CD4-positive, alpha-beta T cell treated with Interleukin-6 for 4 hours (primary cell): ENCODE measurements at regions not wholly inside any gene's neighbourhood (a gene's known extent, or its start where the extent isn't known, plus 50 kb on each side); places are given as distances from the start of the nearest gene placed in this dataset.

Source experiments
- DNase-seq: peaks from one replicate; pipeline ENCODE4 v3.0.0-alpha.2; 2020; ENCODE audit warnings: mixed read lengths

DNA sequence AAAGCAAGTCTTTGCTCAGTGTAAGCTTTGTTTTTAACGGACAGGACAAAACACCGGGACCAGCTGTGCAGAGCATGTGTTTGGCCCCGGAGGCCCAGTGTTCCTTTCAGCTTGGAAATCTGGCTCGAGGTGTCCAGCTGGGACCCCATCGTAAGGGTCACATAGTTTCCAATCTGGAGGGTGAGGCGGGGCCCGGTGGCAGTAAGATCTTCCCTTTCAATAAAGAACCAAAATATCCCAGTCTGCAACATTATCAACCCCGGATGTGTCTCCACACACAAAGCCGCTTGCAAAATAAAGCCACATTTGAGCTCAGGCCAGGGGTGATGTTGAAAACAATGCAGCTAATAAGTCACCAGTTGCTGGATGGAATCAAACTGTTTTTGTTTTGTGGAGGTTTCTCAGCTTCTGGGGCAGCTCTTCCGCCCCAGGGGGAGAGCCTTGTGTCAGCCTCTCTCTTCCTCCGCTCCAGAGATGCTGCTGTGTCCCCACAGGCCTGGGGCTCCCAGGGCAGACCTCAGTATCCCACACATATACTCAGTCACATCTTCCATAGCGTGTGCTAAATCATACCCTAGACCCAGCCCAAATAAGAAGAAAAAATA lies 138.6 kb upstream of the GLI2 start:
- no peak for DNase-seq

DNA sequence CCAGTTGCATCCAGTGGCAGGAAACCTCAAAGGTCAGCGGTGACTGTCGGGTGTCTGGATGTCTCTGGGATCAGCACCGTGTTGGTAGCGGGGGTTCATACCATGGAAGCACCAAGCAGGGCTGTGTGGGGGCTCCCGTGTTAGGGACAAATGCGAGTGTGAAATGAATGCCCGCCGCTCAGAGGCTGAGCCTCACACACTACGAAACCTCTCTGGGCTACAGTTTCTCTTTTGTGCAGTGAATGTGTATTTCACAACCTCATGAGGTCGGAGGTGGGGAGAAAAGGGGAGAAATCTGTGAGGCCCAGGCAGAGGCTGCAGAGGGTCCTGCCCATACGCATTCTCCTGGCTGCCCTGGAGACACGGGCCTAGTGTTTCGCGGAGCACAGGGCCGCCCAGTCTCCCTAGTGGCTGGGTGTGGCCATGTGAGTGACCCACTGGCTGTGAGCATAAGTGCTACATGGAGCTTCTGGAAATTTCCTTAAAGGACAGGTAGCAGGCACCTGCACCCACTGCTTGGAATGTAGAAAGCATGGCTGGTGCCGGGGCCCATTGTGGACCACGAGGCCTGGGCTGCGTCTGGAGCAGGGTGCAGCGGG lies 138.0 kb upstream of the GLI2 start:
- DNase-seq: no peak

DNA sequence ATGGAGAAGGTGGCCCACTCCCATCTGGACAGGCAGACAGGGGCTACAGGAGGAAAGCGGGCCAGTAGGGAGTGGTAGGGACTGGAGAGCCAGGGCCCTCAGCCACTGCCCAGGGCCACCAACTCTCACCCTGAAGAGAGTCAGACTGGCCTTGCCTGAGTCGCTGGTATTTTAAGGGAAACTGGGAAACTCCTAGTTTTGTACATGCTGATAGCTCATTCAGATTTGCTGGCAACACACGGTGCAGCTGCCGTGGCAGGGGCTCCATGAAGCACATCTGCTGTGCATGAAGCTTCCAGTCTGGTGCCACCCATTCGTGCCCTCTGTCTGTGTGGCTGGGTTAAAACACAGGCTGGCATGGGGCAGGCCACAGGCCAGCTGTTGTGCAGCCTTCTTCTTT lies 137.3 kb upstream of the GLI2 start:
- DNase-seq: no peak

DNA sequence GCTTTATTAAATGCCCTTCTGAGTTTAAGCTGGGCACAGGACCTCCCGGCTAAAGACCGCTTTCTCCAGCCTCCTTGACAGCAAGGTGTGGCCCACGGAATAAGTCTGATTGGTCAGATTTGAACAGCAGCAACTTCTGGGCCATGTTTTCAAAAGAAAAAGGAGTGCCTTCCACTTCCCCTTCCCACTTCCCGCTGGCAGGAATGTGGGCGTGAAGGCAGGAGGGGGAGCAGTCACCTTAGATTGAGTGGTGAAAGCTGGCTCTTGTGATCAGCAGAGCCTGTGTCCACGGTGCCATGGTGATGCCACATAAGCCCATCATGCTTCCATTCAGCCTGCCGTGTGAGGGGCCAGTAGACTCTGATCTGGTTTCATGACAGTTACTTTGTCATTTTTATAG lies 136.6 kb upstream of the GLI2 start:
- DNase-seq: no peak

DNA sequence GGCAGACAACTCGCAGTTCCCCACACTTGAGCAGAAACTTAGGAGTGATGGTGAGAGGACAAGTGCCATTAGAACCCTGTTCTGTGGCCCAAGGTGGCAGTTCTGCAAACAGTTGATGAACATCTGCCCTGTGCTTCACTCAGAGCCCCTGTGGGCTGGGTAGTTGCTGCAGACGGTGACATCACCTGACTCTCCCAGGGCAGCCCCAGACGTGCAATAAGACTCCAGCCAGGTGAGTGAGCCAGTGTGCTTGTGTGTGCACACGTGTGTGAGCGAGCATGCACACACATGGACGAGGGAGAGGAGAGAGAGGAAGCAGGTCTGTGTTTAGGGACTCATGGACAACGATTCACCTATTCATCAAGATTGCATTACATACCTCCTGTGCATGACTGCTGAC lies 136.0 kb upstream of the GLI2 start:
- DNase-seq: no peak

DNA sequence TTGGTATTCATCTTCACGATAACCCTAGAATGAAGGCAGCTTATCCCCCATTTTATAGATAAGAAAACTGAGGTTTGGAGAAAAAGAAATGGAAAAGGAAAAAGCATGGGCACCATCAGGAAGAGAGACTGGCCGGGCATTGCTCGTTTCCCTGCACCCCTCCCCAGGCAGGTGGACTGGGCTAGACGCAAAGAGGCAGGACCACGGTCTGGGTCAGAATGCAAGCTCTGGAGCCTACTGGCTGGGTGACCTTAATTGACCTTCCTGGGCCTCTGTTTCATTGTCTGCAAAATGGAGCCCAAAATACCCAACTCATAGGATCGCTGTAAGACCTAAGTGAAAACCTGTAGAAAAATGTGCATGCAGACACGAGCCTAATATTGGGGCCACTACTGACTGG lies 135.3 kb upstream of the GLI2 start:
- no peak for DNase-seq

DNA sequence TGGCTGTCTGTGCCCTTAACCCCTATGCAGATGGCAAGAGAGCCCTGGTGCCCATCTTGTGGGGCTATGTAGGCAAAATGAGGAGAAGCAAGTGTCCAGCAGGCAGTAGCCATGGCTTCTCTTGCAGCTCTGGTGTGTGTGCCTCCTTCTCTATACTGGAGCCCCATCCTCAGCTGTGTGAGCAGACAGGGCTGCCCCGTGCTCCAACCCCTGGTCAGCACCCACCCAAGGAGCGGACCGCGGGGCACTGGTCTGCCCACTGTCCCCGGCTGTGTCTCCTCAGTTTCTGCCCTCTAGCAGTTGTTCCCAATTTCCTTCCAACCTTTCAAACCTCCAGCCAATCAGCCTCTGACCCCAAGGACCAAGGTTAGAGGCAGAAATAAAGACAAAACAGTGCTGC lies 134.9 kb upstream of the GLI2 start:
- DNase-seq: no peak

DNA sequence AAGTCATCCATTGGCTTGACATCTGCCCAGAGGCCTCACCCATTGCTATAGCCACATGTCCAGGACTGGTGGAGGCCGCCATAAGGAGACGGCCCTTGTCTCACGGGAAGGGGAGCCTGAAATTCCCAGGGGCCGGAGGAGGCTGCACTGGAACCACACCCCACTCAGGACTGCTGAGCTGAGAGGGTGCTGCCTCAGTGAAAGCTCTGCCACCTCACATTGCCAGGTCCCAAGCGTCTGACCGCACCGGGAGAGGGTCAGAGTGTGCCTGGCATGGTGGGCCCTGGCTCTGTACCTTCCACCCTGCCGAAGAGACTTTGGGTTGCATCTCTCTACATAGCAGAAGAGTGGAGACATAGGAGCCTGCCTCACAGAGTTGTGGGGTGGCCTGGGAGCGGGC lies 134.1 kb upstream of the GLI2 start:
- DNase-seq: no peak

DNA sequence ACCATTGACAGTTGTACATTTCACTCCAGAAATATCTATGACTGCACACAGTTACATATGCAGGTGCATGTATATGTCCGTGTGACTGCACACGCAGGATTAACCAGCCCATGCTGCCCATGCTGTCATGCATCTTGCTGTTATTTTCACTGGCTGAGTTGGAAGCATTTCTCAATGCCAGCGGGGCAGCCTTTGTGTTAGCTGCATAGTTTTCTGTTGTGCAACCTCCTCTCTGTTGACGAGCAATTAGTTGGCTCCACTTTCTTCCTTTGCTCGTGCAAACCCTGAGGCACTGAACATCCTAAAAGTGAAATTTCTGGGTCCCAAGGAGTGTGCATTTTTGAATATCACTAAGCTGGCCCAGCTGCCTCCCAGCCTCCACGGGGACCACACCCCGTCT lies 133.4 kb upstream of the GLI2 start:
- DNase-seq: no peak

DNA sequence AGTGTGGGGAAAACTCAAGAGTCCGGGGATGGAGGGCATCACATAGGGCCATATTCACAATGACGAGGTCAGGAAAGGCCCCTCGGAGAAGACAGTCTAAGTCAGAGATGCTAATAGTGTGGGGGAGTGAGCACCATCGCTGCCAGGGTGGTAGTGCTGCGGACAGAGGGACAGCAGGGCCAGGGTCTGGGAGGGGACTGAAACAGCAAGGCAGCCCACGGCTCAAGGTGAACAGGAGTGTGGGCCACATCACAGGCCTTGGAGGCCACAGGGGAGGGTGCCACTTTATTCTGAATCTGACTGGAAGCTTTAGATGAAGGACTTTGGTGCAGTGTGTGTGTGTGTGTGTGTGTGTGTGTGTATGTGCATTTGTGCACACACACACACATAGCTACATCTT lies 130.9 kb upstream of the GLI2 start:
- DNase-seq: no peak

DNA sequence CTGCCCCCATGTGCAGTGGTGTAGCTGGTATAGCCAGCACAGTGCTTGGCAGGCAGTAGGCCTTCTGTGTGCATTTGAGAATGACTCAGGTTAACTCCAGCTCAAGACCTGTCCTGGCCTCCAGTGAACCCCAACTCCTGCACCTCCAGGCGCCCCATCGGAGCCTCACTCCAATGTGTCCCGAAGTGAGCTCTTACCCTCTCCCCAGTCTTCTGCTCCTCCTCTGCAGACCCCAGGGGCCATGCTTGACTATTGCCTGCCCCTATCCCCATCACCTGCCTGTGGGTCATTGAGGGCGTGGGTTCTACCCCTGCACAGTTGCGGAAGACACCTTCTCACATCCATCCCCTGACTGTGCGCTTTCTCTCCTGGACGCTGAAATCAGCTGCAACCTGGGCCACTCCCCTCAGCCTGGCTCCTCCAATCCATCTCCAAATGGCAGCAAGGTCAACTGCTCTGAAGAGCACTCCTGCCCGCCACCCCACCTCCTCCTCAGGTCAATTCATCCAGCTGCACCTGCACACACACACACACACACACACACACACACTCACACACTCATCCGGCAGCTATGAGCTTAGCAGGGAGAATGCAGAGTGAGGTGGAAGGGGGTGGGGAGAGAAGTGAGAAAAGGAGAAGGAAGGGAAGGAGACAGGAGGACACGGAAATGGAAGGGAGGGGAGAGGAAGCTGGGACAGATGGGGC lies 130.3 kb upstream of the GLI2 start:
- no peak for DNase-seq

DNA sequence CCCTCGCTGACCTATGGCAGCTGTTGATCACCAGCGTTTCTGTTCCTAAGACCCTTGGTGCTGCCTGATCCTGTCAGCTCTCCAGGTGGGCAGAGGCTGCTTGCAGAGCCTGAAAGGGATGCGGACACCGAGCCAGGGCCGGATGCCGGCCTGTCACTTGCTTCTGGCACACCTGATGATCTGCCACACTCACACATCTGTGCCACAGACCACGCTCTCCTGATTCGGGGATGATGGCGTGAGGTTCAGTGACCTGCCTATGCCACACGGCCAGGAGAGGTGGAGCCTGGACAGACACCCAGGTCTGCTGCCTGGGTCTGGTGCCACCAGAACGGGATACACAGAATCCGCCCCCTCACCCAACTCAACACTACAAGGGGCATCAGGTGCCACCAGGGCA lies 129.4 kb upstream of the GLI2 start:
- no peak for DNase-seq

DNA sequence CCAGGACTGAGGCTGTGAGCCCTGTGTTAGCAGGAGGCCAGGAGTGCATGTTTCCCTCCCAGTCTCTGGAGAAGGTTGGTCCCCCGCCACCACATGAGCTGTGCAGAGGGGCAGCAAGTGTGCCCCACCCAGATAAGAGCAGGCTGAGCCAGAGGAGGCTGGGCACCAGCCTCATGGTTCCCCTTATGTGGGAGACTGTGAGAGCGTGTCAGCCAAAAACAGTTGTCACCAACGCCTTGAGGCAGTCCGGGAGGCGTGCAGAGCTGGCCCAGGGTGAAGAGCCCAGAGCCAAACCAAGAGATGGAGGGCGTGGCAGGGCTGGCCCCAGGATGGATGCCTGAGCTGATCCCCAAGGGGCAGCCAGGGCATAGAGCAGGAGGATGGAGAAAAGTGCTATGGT lies 128.7 kb upstream of the GLI2 start:
- DNase-seq: no peak

DNA sequence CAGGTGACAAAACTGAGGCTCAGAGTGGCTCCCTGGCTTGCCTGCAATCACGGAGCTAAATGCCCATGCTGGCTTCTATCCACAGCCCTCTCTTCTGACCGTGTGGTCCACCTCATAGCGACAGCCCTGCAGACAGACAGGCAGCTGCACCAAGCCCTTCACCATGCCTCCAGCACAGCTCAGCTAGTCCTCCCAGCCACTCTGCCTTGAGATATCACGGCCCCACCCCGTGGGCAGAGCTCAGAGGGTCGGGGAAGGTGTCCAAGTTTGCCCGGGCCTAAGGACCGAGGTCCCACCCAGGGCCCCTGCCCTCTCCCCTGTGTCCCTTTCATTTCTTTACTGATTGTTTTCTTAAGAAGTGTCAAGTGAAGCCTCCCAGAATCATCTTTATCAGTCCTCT lies 128.2 kb upstream of the GLI2 start:
- DNase-seq: no peak

DNA sequence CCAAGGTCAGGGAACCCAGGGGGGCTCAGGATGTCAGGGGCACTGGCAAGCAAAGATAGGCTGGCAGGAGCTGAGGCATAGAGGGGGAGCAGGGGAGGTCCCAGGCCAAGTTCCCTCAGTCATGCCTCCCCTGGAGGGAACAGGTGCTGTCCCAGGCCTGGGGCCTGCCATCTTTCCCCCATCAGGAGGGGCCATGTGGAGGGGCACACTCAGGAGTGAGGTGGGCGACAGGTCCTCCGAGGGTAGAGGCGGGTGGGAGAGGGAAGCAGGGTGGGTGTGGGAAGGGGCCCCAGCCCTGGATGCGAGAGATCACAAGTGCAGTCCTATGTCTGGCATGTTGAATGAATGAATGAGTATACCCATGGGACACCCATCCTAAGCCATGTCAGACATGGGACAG lies 127.7 kb upstream of the GLI2 start:
- DNase-seq: no peak

DNA sequence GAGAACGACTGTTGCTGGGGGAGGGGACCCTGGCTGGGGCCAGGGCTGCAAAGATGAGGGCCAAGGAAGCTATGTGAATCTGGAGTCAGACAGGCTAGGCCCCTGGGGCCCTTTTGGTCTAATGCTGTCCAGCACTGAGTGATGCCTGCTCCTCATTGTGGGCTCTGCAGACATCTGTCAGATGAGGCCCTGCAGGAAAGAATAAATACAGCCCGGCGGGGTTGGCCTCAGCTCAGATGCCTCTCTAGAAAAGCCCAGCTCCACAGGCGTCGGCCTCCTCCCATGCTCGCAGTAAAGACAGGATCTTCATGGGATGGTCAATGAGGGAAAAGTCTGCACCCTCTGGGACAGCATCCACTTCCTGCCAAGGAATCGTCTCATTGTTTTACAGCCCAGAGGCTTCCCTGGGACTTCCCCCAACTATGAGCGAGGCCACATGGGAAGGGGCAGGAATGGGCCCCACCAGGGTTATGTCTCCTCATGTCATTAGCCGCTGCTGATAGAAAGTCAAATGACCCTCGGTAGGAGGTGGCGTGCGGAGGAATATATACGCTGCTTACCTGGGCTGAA lies 125.8 kb upstream of the GLI2 start:
- DNase-seq: no peak

DNA sequence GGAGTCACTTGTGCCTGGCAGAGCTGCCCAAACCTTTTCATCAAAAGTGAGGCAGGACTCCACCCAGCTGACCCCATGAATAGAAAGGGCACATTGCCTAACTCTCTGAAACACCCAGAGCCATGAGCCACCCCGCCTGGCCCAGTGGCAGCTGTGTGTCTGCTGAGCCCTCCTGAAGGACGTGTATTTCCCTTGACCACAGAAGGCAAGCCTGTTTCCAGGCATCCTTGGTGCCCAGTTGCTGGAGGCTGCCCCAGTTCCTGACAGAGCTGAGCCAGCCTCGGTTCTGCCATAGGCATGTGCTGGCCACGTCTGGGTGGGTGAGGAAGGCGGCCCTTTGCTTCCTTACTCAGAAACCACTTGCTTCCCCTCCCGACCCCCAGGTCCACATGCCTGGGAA lies 124.7 kb upstream of the GLI2 start:
- DNase-seq: no peak

DNA sequence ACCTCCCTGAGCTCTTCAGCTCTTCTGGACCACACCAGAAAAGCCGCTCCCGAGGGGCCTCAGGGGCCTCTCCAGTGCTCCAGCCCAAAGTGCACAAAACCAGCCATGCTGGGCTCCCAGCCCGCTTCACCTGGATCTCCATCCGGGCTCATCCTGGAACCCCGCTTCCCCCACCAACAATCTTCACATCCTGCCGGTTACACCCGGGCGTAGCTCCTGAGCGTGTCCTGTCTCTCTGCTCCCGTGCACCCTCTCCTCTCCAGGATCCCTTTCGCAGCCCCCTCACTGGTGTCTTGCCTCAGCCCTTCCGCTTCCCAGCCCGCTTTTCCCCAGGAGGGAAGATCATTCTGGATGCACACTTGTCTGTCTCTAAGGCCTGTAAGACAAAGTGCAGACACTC lies 123.7 kb upstream of the GLI2 start:
- DNase-seq: no peak

DNA sequence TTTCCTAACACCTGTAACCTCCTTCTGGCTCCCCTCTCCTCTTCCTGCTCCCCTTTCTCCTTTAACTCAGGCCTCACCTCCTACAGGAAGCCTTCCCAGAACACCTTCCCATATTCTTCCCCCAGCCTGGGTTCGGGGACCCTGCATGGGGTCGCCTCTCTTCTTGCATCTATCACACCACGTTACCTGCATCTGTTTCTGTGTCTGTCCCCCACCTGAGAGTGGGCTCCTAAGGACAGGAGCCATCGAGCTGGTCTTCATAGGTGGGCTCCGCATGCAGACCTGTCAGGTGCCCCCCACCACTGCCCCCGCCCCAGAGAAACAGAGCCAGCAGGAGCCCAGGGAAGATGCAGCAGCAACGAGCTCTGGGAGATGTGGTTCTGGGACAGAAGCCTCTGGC lies 123.2 kb upstream of the GLI2 start:
- no peak for DNase-seq

DNA sequence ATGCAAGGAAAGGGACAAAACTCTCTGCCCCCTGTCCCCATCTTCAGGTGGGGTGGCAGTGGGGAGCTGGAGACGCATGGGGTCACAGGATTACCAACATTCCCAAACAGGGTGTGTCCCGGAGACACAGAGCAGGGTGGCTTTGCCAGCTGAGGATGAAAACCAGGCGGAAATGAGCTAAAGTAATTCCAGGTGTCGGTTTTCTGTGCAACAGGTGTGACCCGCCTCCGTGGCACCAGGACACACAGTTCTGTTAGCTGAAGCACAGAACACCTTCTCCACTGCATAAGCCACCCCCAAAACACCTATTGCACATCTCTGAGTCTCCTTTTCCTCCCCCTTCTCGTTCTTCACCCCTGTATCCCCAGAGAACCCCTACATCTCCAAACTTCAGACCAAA lies 122.7 kb upstream of the GLI2 start:
- DNase-seq: no peak

DNA sequence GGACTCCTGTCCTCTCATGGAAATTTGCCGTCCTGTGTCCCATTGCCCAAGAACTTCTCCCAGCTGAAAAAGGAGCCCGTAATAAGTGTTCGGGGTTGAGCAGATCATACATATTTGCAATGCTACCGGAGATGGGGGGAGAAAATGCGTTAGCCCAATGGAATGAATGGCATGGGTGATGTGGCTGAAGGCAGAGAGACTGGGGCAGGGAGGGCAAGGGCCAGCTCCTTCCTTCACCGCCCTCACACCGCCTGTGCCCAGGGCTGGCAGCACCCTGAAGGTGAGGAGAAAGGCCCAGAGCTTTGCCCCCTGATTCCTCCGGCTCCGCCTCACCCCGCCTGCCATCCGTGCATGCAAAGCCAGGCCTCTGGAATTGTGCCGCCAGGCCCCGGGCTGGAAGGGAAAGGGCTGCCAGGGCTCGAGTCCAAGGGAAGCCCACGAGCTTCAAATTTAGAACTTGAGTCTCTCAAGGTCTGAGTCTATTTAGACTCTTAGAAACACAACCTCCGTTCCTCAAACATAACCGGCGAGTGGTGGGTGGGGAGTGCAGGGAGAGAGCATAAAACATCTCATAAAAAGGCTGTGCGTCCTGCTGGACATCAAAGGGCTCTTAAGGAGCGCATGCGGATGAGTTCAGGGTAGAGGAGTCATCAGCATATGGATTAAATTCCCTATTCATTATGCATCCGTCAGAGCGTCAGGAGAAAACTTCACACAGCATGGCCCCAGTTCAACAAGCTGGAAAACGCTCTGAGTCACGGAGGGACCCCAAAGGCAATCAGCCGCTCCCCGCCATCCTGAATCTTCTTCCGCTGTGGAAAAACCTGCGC lies 121.7 kb upstream of the GLI2 start:
- DNase-seq: no peak

DNA sequence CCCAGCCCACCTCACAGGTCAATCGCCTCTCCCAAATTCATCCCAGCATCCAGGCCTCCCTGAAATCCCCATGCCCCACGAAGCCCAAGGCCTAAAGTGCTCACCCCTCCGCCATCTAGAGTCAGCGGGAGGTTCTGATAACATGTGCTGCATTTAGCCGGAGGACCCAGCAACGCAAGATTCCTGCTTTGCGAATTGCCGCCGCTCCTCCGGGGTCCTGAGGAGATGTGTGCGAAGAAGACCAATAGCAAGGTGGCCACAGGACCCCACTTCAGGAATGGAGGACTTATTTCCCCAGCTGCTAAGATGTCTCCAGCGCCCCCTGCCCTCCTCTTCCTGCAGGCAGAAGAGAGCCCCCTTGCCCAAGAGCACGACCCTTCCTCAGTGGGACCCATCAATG lies 120.8 kb upstream of the GLI2 start:
- DNase-seq: no peak

DNA sequence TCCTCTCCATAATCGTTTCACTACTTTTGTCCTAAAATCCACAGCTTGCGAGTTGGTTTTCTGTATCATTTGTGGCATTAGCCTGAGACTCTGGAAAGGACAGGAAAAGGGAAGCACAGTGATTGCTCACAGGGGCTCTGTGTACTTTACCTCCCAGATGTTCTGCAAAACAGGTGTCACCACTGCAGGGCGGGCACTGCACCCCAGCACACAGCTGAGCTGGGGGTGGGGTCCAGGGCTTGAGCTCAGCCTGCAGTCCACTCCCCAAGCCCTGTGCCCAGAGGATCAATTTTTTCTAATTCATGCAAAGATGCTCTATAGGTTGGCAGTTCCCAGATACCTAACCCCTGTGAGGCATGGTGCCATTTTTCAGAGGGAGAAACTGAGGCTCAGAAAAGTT lies 119.4 kb upstream of the GLI2 start:
- DNase-seq: no peak

DNA sequence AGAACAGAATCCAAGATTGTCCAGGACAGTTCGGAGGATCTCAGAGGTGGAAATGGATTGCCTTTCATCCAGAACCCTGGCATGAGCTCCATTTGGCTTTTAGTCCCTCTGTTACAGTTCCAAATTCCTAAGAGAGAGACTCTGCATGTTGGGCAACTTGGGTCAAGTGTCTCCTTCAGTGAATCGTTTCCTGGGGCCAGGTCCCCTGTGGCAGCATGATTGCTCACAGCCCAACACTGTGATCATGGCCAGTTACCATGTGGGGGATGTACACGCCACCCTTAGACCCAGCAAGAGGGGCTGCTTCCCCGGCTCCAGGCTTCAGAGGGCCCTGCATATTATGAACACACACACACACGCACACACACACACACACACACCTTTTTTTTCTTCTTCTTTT lies 118.6 kb upstream of the GLI2 start:
- DNase-seq: no peak
